ENCODE measurements at regions not wholly inside any gene's neighbourhood (a gene's known extent, or its start where the extent isn't known, plus 50 kb on each side); places are given as distances from the start of the nearest gene placed in this dataset.

GRCh38 chr7:96563409-96563808 lies 146.2 kb downstream of the SEM1 start:
- CTCF ChIA-PET: no interaction called here
- Histone ChIP-seq H3K36me3 (ENCODE audit: control insufficient read depth in 2 of 2, extremely low read depth in 1 of 2, insufficient read depth in 2 of 2, low read length in 2 of 2) (no peaks in the 10 kb centered on the region), H3K27ac (ENCODE audit: insufficient read depth, low read depth, low read length) (no peak overlapping the region), H3K9me1 (replicated peaks; ENCODE audit: control insufficient read depth, extremely low read depth, insufficient read depth, low read length) (no peaks in the 10 kb centered on the region), H3K9me3 (replicated peaks; ENCODE audit: control insufficient read depth, insufficient read depth, low read length) (no peaks in the 10 kb centered on the region), H3K4me1 (ENCODE audit: control insufficient read depth, extremely low read depth, insufficient read depth, low read length) (no peaks in the 10 kb centered on the region), H3K4me3 (replicated peaks in 1 of 3; ENCODE audit: insufficient read depth in 1 of 3, low read depth in 1 of 3, low read length in 3 of 3) (no peak overlapping the region), H2AFZ (ENCODE audit: low read depth, low read length) (no peak overlapping the region), H3K4me2 (ENCODE audit: insufficient read depth, low read length) (no peak overlapping the region), H3K79me2 (ENCODE audit: control insufficient read depth, insufficient read depth, low read length) (no peaks in the 10 kb centered on the region), H3K9ac (replicated peaks; ENCODE audit: extremely low read depth, insufficient read depth, low read length) (no peak overlapping the region), H3K27me3 (ENCODE audit: control insufficient read depth in 2 of 2, insufficient read depth in 2 of 2, low read length in 2 of 2) (no peaks in the 10 kb centered on the region), H4K20me1 (replicated peaks; ENCODE audit: control insufficient read depth, extremely low read depth, insufficient read depth, low read length) (no peaks in the 10 kb centered on the region)
- POLR2A ChIA-PET: no interaction called here
- DNase-seq (ENCODE audit: low read depth, low spot score): no peak
- intact Hi-C loops (cut with micrococcal nuclease) (no loop called here), dilution Hi-C loops (cut with MboI; ENCODE audit: extremely low pct_ligation_motif_present, low sequenced_read_pairs) (no loop called here)
- no TSS peak for BruUV-seq (replicated peaks)
- FAIRE-seq: no peak
- TF ChIP-seq POLR2A (IDR thresholded peaks at IDR 0.05; ENCODE audit: low read depth, low read length) (no peak), POLR2AphosphoS5 (IDR thresholded peaks at IDR 0.05; ENCODE audit: insufficient read depth, low read depth, low read length) (no peak), CTCF (IDR thresholded peaks at IDR 0.05; ENCODE audit: extremely low read depth in 1 of 2, insufficient read depth in 1 of 2, low read depth in 1 of 2, low read length in 2 of 2) (no peak), MYC (IDR thresholded peaks at IDR 0.05; ENCODE audit: low read depth, low read length) (no peak), FOS (IDR thresholded peaks at IDR 0.05; ENCODE audit: borderline replicate concordance, insufficient read depth, low read length) (no peak)
- TF ChIP-seq, protein P1, sequence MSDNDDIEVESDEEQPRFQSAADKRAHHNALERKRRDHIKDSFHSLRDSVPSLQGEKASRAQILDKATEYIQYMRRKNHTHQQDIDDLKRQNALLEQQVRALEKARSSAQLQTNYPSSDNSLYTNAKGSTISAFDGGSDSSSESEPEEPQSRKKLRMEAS (IDR thresholded peaks at IDR 0.05; ENCODE audit: insufficient read depth, insufficient read length): no peak

- Histone ChIP-seq H3K9ac (replicated peaks; ENCODE audit: extremely low read depth, insufficient read depth, low read length) (no peak overlapping the region), H3K79me2 (ENCODE audit: control insufficient read depth, insufficient read depth, low read length) (no peaks in the 10 kb centered on the region), H3K27ac (ENCODE audit: insufficient read depth, low read depth, low read length) (no peak overlapping the region), H3K9me1 (replicated peaks; ENCODE audit: control insufficient read depth, extremely low read depth, insufficient read depth, low read length) (no peaks in the 10 kb centered on the region), H3K4me1 (ENCODE audit: control insufficient read depth, extremely low read depth, insufficient read depth, low read length) (no peaks in the 10 kb centered on the region), H3K36me3 (ENCODE audit: control insufficient read depth in 2 of 2, extremely low read depth in 1 of 2, insufficient read depth in 2 of 2, low read length in 2 of 2) (no peaks in the 10 kb centered on the region), H3K9me3 (replicated peaks; ENCODE audit: control insufficient read depth, insufficient read depth, low read length) (no peaks in the 10 kb centered on the region), H2AFZ (ENCODE audit: low read depth, low read length) (no peak overlapping the region), H3K4me2 (ENCODE audit: insufficient read depth, low read length) (no peak overlapping the region), H4K20me1 (replicated peaks; ENCODE audit: control insufficient read depth, extremely low read depth, insufficient read depth, low read length) (no peaks in the 10 kb centered on the region), H3K27me3 (ENCODE audit: control insufficient read depth in 2 of 2, insufficient read depth in 2 of 2, low read length in 2 of 2) (no peaks in the 10 kb centered on the region), H3K4me3 (replicated peaks in 1 of 3; ENCODE audit: insufficient read depth in 1 of 3, low read depth in 1 of 3, low read length in 3 of 3) (no peak overlapping the region)
- TF ChIP-seq POLR2AphosphoS5 (IDR thresholded peaks at IDR 0.05; ENCODE audit: insufficient read depth, low read depth, low read length): no peak
- TF ChIP-seq FOS (IDR thresholded peaks at IDR 0.05; ENCODE audit: borderline replicate concordance, insufficient read depth, low read length): no peak
- TF ChIP-seq EZH2 (IDR thresholded peaks at IDR 0.05; ENCODE audit: borderline replicate concordance, low read depth, low read length, severe bottlenecking): no peak
- TF ChIP-seq, protein P1 (IDR thresholded peaks at IDR 0.05; ENCODE audit: insufficient read depth, insufficient read length): no peak
- no peak for TF ChIP-seq CTCF (IDR thresholded peaks at IDR 0.05; ENCODE audit: extremely low read depth in 1 of 2, insufficient read depth in 1 of 2, low read depth in 1 of 2, low read length in 2 of 2)
- TF ChIP-seq GATA2 (IDR thresholded peaks at IDR 0.05; ENCODE audit: insufficient read depth, insufficient read length, low read depth, low read length): no peak
- TF ChIP-seq POLR2A (IDR thresholded peaks at IDR 0.05; ENCODE audit: low read depth, low read length): no peak
- TF ChIP-seq MYC (IDR thresholded peaks at IDR 0.05; ENCODE audit: low read depth, low read length): no peak
- TF ChIP-seq JUN (IDR thresholded peaks at IDR 0.05; ENCODE audit: borderline replicate concordance, insufficient read depth, insufficient read length, low read depth): no peak
- CTCF ChIA-PET: no interaction called here
- no TSS peak for BruUV-seq (replicated peaks)
- DNase-seq (ENCODE audit: low read depth, low spot score) (no peak), FAIRE-seq (no peak)
- POLR2A ChIA-PET: no interaction called here
- dilution Hi-C loops (cut with MboI; ENCODE audit: extremely low pct_ligation_motif_present, low sequenced_read_pairs): no loop called here
- intact Hi-C loops (cut with micrococcal nuclease): no loop called here
Measured at GRCh38 chr7:96562966-96563365, 146.7 kb downstream of the SEM1 start.
